ENCODE measurements at regions not wholly inside any gene's neighbourhood (a gene's known extent, or its start where the extent isn't known, plus 50 kb on each side); places are given as distances from the start of the nearest gene placed in this dataset.

DNA sequence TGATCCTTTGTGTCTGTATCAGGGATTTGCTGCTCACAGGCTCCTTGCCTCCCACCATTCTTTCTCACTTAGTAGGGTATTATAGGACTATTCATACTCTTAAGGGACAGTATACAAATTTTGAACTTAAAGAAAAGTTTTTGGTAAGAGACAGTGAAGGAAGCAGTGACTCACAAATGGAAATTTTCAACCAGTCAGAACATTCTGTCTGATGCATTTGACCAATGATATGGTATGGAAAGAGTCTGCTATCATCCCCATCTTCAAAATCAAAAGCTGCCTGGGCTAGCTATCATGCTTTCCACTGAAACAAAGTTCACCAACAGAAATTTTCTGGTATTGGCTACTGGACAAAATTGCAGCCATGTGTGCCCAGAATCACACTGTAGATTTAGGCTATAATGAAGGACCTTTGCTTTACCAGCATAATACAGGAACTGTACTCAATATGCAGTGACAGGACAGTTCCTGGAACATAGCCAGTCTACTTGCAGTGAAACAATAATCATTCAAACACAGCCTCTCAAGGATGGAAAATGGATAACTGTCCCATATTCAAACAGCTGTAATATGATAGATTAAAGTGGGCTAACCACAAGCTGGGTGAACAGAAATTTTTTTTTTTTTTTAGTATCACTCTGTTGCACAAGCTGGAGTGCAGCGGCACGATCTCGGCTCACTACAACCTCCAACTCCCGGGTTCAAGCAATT is 109.0 kb upstream of the ACSL4 start:
- no peak for DNase-seq
- Mint-ChIP-seq H3K27me3 (ENCODE audit: insufficient read depth, unreplicated experiment) (no peaks in the 10 kb centered on the region), H3K4me1 (ENCODE audit: low read depth, unreplicated experiment) (peaks cover 1% of the 10 kb centered on the region), H3K36me3 (ENCODE audit: insufficient read depth, unreplicated experiment) (no peaks in the 10 kb centered on the region), H3K4me3 (ENCODE audit: unreplicated experiment) (no peak overlapping the region), H3K9me3 (ENCODE audit: unreplicated experiment) (no peaks in the 10 kb centered on the region), H3K27ac (ENCODE audit: unreplicated experiment) (no peak overlapping the region)
- peaks cover 5% of the 10 kb centered on the region; the same call in 1 of the 2 replicates for H3K4me1 ChIP-seq
- H3K27me3 ChIP-seq (replicated peaks; ENCODE audit: control insufficient read depth, insufficient read depth, low read length): no peaks in the 10 kb centered on the region
- TF ChIP-seq, protein P1, sequence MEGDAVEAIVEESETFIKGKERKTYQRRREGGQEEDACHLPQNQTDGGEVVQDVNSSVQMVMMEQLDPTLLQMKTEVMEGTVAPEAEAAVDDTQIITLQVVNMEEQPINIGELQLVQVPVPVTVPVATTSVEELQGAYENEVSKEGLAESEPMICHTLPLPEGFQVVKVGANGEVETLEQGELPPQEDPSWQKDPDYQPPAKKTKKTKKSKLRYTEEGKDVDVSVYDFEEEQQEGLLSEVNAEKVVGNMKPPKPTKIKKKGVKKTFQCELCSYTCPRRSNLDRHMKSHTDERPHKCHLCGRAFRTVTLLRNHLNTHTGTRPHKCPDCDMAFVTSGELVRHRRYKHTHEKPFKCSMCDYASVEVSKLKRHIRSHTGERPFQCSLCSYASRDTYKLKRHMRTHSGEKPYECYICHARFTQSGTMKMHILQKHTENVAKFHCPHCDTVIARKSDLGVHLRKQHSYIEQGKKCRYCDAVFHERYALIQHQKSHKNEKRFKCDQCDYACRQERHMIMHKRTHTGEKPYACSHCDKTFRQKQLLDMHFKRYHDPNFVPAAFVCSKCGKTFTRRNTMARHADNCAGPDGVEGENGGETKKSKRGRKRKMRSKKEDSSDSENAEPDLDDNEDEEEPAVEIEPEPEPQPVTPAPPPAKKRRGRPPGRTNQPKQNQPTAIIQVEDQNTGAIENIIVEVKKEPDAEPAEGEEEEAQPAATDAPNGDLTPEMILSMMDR (IDR thresholded peaks at IDR 0.05; ENCODE audit: insufficient read depth in 1 of 2, low read depth in 1 of 2, low read length in 1 of 2, severe bottlenecking in 1 of 2, unreplicated experiment in 1 of 2): no peak
- H3K4me3 ChIP-seq (ENCODE audit: low read depth, low read length): no peak overlapping the region
- ChIA-PET POLR2A (no interaction called here), CTCF (interaction anchor here (0.6 kb wide), 1 partner anchor 18 kb away, joined by 3 read pairs; no protein-coding TSS in a partner anchor)
- no peaks in the 10 kb centered on the region for H3K36me3 ChIP-seq (ENCODE audit: control insufficient read depth, insufficient read depth, low read length)
- no peaks in the 10 kb centered on the region for H3K9me3 ChIP-seq
- no TSS peak for BruUV-seq (replicated peaks)
- intact Hi-C loops (cut with micrococcal nuclease; ENCODE audit: unreplicated experiment): no loop called here

- Histone ChIP-seq H3K4me1 (peaks cover 11% of the 10 kb centered on the region; the same call in 1 of the 2 replicates), H3K4me3 (ENCODE audit: low read depth, low read length) (no peak overlapping the region), H3K36me3 (ENCODE audit: control insufficient read depth, insufficient read depth, low read length) (no peaks in the 10 kb centered on the region), H3K9me3 (no peaks in the 10 kb centered on the region), H3K27me3 (replicated peaks; ENCODE audit: control insufficient read depth, insufficient read depth, low read length) (no peaks in the 10 kb centered on the region)
- intact Hi-C loops (cut with micrococcal nuclease; ENCODE audit: unreplicated experiment): no loop called here
- Mint-ChIP-seq H3K9me3 (ENCODE audit: unreplicated experiment) (no peaks in the 10 kb centered on the region), H3K4me1 (ENCODE audit: low read depth, unreplicated experiment) (peaks cover 7% of the 10 kb centered on the region), H3K27me3 (ENCODE audit: insufficient read depth, unreplicated experiment) (no peaks in the 10 kb centered on the region), H3K4me3 (ENCODE audit: unreplicated experiment) (no peak overlapping the region), H3K27ac (ENCODE audit: unreplicated experiment) (no peak overlapping the region), H3K36me3 (ENCODE audit: insufficient read depth, unreplicated experiment) (no peaks in the 10 kb centered on the region)
- POLR2A ChIA-PET: no interaction called here
- no TSS peak for BruUV-seq (replicated peaks)
- CTCF ChIA-PET: no interaction called here
- TF ChIP-seq, protein P1 (IDR thresholded peaks at IDR 0.05; ENCODE audit: insufficient read depth in 1 of 2, low read depth in 1 of 2, low read length in 1 of 2, severe bottlenecking in 1 of 2, unreplicated experiment in 1 of 2): no peak
- no peak for DNase-seq
Measured at GRCh38 chrX:109842611-109843010, 109.6 kb upstream of the ACSL4 start.

DNA sequence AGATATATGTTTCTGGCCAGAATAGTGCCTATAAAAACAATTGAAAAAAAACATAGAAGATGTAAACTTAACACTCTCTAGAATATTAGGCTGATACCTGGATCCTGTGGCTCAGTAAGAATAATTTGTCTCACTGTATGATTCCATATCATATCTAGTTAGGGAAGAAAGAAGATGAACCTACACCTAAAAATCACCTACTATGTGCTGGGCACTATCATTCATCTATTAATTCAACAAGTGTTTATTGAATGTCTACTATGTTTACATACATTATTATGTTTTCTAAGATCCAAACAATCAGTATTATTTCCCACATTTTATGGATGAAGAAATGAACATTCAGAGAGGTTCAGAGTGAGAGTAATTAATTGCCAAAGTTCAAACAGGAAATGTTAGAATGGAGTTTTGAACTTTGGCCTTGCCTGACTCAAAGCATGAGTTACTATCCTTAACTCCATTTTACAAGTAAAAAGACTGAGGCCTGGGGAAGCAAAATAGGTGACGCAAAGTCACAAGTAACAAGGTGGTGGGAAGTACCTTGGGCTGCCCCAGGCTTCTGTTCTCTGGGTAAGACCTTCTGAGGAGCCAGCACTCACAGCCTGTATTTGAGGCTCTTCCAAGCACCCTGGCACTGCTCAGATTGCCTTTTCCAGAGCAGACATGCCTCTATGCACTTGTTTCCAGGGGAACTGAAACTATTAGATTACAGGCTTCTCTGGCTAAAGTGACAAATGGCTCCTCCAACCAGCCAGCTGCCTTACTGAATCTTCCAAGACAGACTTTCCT is 111.1 kb upstream of the ACSL4 start:
- H3K36me3 ChIP-seq (ENCODE audit: control insufficient read depth, insufficient read depth, low read length): no peaks in the 10 kb centered on the region
- BruUV-seq (replicated peaks): no TSS peak
- Mint-ChIP-seq H3K27me3 (ENCODE audit: insufficient read depth, unreplicated experiment) (no peaks in the 10 kb centered on the region), H3K36me3 (ENCODE audit: insufficient read depth, unreplicated experiment) (no peaks in the 10 kb centered on the region), H3K9me3 (ENCODE audit: unreplicated experiment) (no peaks in the 10 kb centered on the region), H3K27ac (ENCODE audit: unreplicated experiment) (no peak overlapping the region), H3K4me1 (ENCODE audit: low read depth, unreplicated experiment) (peaks cover 9% of the 10 kb centered on the region), H3K4me3 (ENCODE audit: unreplicated experiment) (no peak overlapping the region)
- no peak for DNase-seq
- H3K4me3 ChIP-seq (ENCODE audit: low read depth, low read length): no peak overlapping the region
- no peaks in the 10 kb centered on the region for H3K27me3 ChIP-seq (replicated peaks; ENCODE audit: control insufficient read depth, insufficient read depth, low read length)
- ChIA-PET POLR2A (no interaction called here), CTCF (no interaction called here)
- no peaks in the 10 kb centered on the region for H3K9me3 ChIP-seq
- intact Hi-C loops (cut with micrococcal nuclease; ENCODE audit: unreplicated experiment): no loop called here
- peaks cover 13% of the 10 kb centered on the region; the same call in 1 of the 2 replicates for H3K4me1 ChIP-seq
- TF ChIP-seq, protein P1 (IDR thresholded peaks at IDR 0.05; ENCODE audit: insufficient read depth in 1 of 2, low read depth in 1 of 2, low read length in 1 of 2, severe bottlenecking in 1 of 2, unreplicated experiment in 1 of 2): no peak
